Left lung (tissue), 4 donors: ENCODE measurements at regions not wholly inside any gene's neighbourhood (a gene's known extent, or its start where the extent isn't known, plus 50 kb on each side); places are given as distances from the start of the nearest gene placed in this dataset.

Experiments
- ATAC-seq: fragments of 200-7000 bp; cut with Tn5 transposase; one replicate; pipeline ENCODE4 v1.9.1; 2020; ENCODE audit warnings: moderate library complexity
- DNase-seq, 4 donors: peaks; one replicate each; pipeline ENCODE4 v3.0.0-alpha.2; 2013 to 2020
- H3K27ac ChIP-seq, 2 donors: fragments of 200-600 bp; sonication (generic) in 1 of 2; one replicate each; pipeline versions ENCODE4 v1.5.0 to v1.8.0; 2020 to 2021
- H3K27me3 ChIP-seq, 2 donors: fragments of 200-600 bp; sonication (generic) in 1 of 2; one replicate each; pipeline versions ENCODE4 v1.5.0 to v1.8.0; 2020 to 2021
- H3K36me3 ChIP-seq, 2 donors: fragments of 200-600 bp; sonication (generic) in 1 of 2; one replicate each; pipeline versions ENCODE4 v1.5.0 to v1.8.0; 2020 to 2021
- H3K4me1 ChIP-seq, 2 donors: fragments of 200-600 bp; one replicate each; pipeline ENCODE4 v1.8.0; 2021
- H3K4me3 ChIP-seq, 2 donors: fragments of 200-600 bp; sonication (generic) in 1 of 2; one replicate each; pipeline versions ENCODE4 v1.5.0 to v1.8.0; 2020 to 2021; ENCODE audit warnings: mild to moderate bottlenecking in 1 of 2
- H3K9me3 ChIP-seq, 2 donors: fragments of 200-600 bp; sonication (generic) in 1 of 2; one replicate each; pipeline versions ENCODE4 v1.5.0 to v1.8.0; 2020 to 2021
- CTCF ChIP-seq, 2 donors: fragments of 200-600 bp; sonication (generic) in 1 of 2; IDR thresholded peaks; one replicate each; pipeline versions ENCODE4 v1.5.0 to v1.8.0; 2021; ENCODE audit warnings: antibody characterized with exemption in 2 of 2
- intact Hi-C, 2 donors: fragments of 100-400 bp; cut with DNase I; formaldehyde crosslinking; loops; one replicate each; pipeline versions ENCODE4 v1.11.2 to v1.14.2; 2022
- donor health status: DM: no; HTN: yes; CAD: no.
- donor health status: DM: no; HTN: no; CAD: no.

GRCh38 chr14:85224241-85224640 is 305.7 kb upstream of the FLRT2 start:
- Histone ChIP-seq H3K36me3 (no peaks in the 10 kb centered on the region), H3K4me1 (no peaks in the 10 kb centered on the region), H3K27ac (no peak overlapping the region), H3K27me3 (no peaks in the 10 kb centered on the region), H3K4me3 (no peak overlapping the region), H3K9me3 (no peaks in the 10 kb centered on the region)
- peak in 1 of 4 donors; percentile 24 for DNase-seq
- ATAC-seq, result no peak
- TF ChIP-seq CTCF (IDR thresholded peaks at IDR 0.05), result no peak
- intact Hi-C loops, result no loop called here

GRCh38 chr14:85233756-85234155 is 296.2 kb upstream of the FLRT2 start:
- Histone ChIP-seq H3K36me3 (no peaks in the 10 kb centered on the region), H3K9me3 (peaks cover 0 to 3% of the 10 kb centered on the region in 2 donors), H3K27ac (no peak overlapping the region), H3K27me3 (no peaks in the 10 kb centered on the region), H3K4me1 (no peaks in the 10 kb centered on the region), H3K4me3 (no peak overlapping the region)
- no peak for ATAC-seq
- intact Hi-C loops, result no loop called here
- no peak for DNase-seq
- TF ChIP-seq CTCF (IDR thresholded peaks at IDR 0.05), result no peak

- Histone ChIP-seq H3K36me3 (no peaks in the 10 kb centered on the region), H3K4me1 (no peaks in the 10 kb centered on the region), H3K4me3 (no peak overlapping the region), H3K27me3 (no peaks in the 10 kb centered on the region), H3K9me3 (peaks cover 0 to 3% of the 10 kb centered on the region in 2 donors), H3K27ac (no peak overlapping the region)
- intact Hi-C loops, result no loop called here
- no peak for TF ChIP-seq CTCF (IDR thresholded peaks at IDR 0.05)
- ATAC-seq, result no peak
- no peak for DNase-seq
Observed at GRCh38 chr14:85234156-85235025, 295.6 kb upstream of the FLRT2 start.

- no peaks in the 10 kb centered on the region for H3K9me3 ChIP-seq
- DNase-seq, result no peak
- H3K36me3 ChIP-seq, result no peaks in the 10 kb centered on the region
- no peak for TF ChIP-seq CTCF (IDR thresholded peaks at IDR 0.05)
- H3K27ac ChIP-seq, result no peak overlapping the region
- intact Hi-C loops, result no loop called here
- no peak for ATAC-seq
- H3K4me3 ChIP-seq, result no peak overlapping the region
- H3K4me1 ChIP-seq, result no peaks in the 10 kb centered on the region
- no peaks in the 10 kb centered on the region for H3K27me3 ChIP-seq
Observed at GRCh38 chr14:85235868-85236267, 294.1 kb upstream of the FLRT2 start.

GRCh38 chr14:85236296-85236695 is 293.6 kb upstream of the FLRT2 start:
- DNase-seq (no peak), ATAC-seq (no peak)
- TF ChIP-seq CTCF (IDR thresholded peaks at IDR 0.05), result no peak
- Histone ChIP-seq H3K36me3 (no peaks in the 10 kb centered on the region), H3K27me3 (no peaks in the 10 kb centered on the region), H3K4me3 (no peak overlapping the region), H3K27ac (no peak overlapping the region), H3K9me3 (no peaks in the 10 kb centered on the region), H3K4me1 (no peaks in the 10 kb centered on the region)
- intact Hi-C loops, result no loop called here
